HG02938 (cell line): ENCODE measurements at regions not wholly inside any gene's neighbourhood (a gene's known extent, or its start where the extent isn't known, plus 50 kb on each side); places are given as distances from the start of the nearest gene placed in this dataset.

Experiments
- ATAC-seq: cut with Tn5 transposase; IDR thresholded peaks from one replicate; pipeline ENCODE4 v1.9.1; 2021; ENCODE audit warnings: mild to moderate bottlenecking, moderate library complexity; ENCODE audit not compliant: unreplicated experiment

- ATAC-seq: no peak
Measured at GRCh38 chr5:10173716-10174115, 76.0 kb downstream of the ATPSCKMT start.

GRCh38 chr5:10172247-10172646 is 77.4 kb downstream of the ATPSCKMT start:
- no peak for ATAC-seq

- no peak for ATAC-seq
Measured at GRCh38 chr5:10169359-10169758, 80.3 kb downstream of the ATPSCKMT start.

GRCh38 chr5:10168254-10168653 is 81.4 kb downstream of the ATPSCKMT start:
- no peak for ATAC-seq

GRCh38 chr5:10167806-10168205 is 81.9 kb downstream of the ATPSCKMT start:
- ATAC-seq: no peak

GRCh38 chr5:10166392-10166791 is 83.3 kb downstream of the ATPSCKMT start:
- no peak for ATAC-seq

- no peak for ATAC-seq
Measured at GRCh38 chr5:10162468-10162867, 87.2 kb downstream of the ATPSCKMT start.

- no peak for ATAC-seq
Measured at GRCh38 chr5:10161778-10162177, 87.9 kb downstream of the ATPSCKMT start.

GRCh38 chr5:10160241-10160640 is 89.4 kb downstream of the ATPSCKMT start:
- ATAC-seq: no peak

- ATAC-seq: no peak
Measured at GRCh38 chr5:10158886-10159285, 90.8 kb downstream of the ATPSCKMT start.

- no peak for ATAC-seq
Measured at GRCh38 chr5:10157085-10157669, 92.5 kb downstream of the ATPSCKMT start.

- no peak for ATAC-seq
Measured at GRCh38 chr5:10155897-10156667, 93.6 kb downstream of the ATPSCKMT start.

- ATAC-seq: no peak
Measured at GRCh38 chr5:10153808-10154537, 95.7 kb downstream of the ATPSCKMT start.

GRCh38 chr5:10153394-10153793 is 96.3 kb downstream of the ATPSCKMT start:
- ATAC-seq: no peak

- no peak for ATAC-seq
Measured at GRCh38 chr5:10151656-10152055, 98.0 kb downstream of the ATPSCKMT start.

GRCh38 chr5:10149911-10150310 is 99.8 kb downstream of the ATPSCKMT start:
- ATAC-seq: no peak

GRCh38 chr5:10145923-10146401 is 103.7 kb downstream of the ATPSCKMT start:
- no peak for ATAC-seq

- no peak for ATAC-seq
Measured at GRCh38 chr5:10144040-10144439, 105.6 kb downstream of the ATPSCKMT start.

- ATAC-seq: no peak
Measured at GRCh38 chr5:10140195-10140973, 109.3 kb downstream of the ATPSCKMT start.

- ATAC-seq: no peak
Measured at GRCh38 chr5:10138395-10139057, 111.2 kb downstream of the ATPSCKMT start.
